ENCODE measurements at regions not wholly inside any gene's neighbourhood (a gene's known extent, or its start where the extent isn't known, plus 50 kb on each side); places are given as distances from the start of the nearest gene placed in this dataset.

- TF ChIP-seq POLR2A (conservative IDR thresholded peaks at IDR 0.05) (no peak), EGR1 (conservative IDR thresholded peaks at IDR 0.05) (no peak), U2AF1 (optimal IDR thresholded peaks at IDR 0.05; ENCODE audit: low read depth, low read length) (no peak)
- TF ChIP-seq, protein P1, sequence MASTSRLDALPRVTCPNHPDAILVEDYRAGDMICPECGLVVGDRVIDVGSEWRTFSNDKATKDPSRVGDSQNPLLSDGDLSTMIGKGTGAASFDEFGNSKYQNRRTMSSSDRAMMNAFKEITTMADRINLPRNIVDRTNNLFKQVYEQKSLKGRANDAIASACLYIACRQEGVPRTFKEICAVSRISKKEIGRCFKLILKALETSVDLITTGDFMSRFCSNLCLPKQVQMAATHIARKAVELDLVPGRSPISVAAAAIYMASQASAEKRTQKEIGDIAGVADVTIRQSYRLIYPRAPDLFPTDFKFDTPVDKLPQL (IDR thresholded peaks at IDR 0.05; ENCODE audit: extremely low read depth, insufficient read length) = no peak
These were observed 329.7 kb downstream of the CTTN start for GRCh38 chr11:70727899-70728620.

Measured in K562 (cell line).